ENCODE measurements at regions not wholly inside any gene's neighbourhood (a gene's known extent, or its start where the extent isn't known, plus 50 kb on each side); places are given as distances from the start of the nearest gene placed in this dataset.

GRCh38 chr15:60057554-60057953 lies 53.4 kb downstream of the FOXB1 start:
- DNase-seq, result no peak

DNA sequence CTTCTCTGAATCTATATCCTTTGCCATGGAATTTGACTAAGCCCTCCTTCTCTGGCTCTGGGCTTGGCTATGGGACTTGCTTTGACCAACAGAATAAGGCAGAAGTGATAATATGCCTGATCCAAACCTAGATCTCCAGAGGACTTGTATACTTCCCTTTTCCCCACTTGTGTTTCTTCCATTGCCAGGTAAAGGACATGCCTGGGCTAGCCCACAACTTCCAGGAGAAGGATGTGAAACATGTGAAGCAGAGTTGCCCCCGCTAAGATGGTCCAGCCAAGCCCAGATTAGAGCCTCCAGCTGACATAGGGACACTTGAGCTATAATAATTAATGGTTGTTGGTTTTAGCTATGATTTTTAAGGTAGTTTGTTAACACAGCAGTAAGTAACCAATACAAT lies 55.1 kb downstream of the FOXB1 start:
- DNase-seq, result no peak

DNA sequence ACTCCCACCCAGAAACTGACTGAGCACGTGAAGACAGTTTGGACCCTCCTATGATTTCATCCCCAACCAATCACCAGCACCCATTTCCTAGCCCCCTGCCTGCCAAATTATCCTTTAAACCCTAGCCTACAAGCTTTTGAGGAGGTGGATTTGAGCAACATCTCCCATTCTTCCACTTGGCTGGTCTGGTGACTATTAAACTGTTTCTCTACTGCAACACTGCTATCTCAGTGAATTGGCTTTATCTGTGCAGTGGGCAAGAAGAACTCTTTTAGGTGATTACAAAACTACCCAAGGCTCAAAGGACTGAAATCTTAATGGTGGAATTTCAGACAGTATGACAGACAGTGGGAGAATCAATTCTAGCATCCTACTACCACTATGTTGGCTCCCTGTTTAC lies 57.6 kb downstream of the FOXB1 start:
- DNase-seq, result no peak

GRCh38 chr15:60062826-60063225 lies 58.7 kb downstream of the FOXB1 start:
- no peak for DNase-seq

- DNase-seq, result no peak
Measured at GRCh38 chr15:60065951-60066350, 61.8 kb downstream of the FOXB1 start.

DNA sequence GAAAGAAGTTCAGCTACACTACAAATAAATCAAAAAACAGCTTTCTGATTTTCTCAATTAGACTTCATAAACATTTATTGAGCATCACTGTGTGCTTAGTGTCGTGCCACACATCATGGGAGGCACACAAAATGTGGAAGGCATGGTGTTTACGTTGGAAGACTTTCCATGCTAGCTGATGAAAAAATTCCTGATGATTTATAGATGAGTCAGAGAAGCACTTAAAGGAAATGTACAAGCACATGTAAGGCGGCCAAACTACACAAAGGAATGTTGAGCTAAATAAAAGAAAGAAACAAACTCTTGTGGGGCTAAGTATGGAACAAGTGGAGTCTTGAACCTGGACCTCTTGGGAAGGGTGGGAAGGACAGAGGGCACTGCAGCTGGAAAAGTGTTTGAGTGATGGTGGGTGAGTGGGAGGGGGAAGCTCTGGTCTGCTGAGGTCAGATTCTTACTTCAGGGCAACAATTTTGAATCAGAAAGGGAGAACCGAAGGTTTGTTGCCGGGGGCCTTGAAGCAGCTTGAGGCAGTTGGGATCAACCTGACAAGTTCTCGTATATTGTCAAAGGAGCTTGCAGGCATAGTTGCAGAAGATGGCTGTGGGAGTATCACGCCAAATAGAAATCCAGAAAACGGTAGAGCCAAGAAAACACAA lies 66.9 kb downstream of the FOXB1 start:
- DNase-seq, result no peak

DNA sequence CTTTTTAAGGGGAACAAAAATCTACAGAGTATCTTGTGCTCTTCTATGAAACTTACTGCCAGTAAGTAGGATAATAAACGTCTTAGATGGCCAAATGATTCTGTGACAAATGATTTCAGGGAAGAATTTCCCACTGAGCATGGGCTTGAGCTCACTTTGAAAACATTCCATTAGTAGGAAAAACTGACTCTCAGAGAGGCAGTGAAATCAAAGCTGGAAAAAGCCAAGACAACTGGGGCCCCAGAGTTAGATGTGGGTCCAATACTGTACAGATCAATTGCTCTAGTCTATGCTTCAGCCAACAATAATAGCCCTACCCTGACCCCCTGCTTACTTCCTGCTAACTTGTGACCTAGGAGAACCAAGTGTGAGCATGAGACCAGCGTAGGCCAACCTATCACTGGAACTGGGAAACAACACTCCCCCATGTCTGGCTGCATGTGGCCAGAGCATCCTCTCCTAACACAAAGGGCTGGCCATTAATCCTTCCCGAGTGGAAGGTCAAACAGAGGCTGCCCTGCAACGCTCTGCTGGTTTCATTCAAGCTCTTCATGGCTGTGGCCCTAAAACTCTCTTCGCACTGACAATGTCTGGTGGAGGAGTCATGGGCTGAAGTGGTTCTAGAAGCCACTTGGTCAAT lies 68.8 kb downstream of the FOXB1 start:
- DNase-seq, result no peak

- DNase-seq, result no peak
Measured at GRCh38 chr15:60073466-60073840, 69.3 kb downstream of the FOXB1 start.

DNA sequence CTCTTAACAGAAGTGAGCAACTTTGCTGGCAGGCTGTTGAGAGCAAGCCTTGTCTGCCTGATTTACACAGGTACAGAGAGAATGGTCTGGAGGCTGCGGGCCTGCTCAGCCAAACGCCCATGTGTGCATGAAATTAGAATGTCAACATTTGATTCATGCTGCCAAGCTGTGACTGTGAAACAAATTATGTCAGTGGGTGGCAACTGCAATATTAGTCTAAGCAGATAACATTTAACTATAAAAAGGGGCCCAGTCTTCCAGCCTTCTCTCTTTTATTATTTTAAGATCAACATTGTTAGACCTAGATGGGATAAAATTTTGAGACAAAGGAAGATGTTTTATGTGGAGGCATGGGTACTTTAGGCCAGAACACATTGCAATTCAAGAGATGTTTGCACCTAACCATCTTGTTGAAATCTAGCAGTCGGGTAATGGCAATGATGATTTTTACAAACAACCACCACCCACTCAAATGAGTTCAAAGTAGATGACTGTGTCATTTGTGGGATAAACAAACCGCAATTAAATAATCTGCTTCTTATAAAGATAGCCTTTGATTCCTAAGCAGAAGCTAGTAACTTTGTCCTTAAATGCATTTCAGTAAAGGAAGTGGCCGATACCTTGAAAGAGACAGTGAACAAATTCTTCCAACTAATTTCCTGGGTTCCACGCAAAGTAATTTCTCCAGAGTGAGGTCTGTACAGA lies 70.2 kb downstream of the FOXB1 start:
- DNase-seq, result no peak

GRCh38 chr15:60076045-60076444 lies 71.9 kb downstream of the FOXB1 start:
- no peak for DNase-seq

- DNase-seq, result no peak
Measured at GRCh38 chr15:60076582-60077276, 72.6 kb downstream of the FOXB1 start.

DNA sequence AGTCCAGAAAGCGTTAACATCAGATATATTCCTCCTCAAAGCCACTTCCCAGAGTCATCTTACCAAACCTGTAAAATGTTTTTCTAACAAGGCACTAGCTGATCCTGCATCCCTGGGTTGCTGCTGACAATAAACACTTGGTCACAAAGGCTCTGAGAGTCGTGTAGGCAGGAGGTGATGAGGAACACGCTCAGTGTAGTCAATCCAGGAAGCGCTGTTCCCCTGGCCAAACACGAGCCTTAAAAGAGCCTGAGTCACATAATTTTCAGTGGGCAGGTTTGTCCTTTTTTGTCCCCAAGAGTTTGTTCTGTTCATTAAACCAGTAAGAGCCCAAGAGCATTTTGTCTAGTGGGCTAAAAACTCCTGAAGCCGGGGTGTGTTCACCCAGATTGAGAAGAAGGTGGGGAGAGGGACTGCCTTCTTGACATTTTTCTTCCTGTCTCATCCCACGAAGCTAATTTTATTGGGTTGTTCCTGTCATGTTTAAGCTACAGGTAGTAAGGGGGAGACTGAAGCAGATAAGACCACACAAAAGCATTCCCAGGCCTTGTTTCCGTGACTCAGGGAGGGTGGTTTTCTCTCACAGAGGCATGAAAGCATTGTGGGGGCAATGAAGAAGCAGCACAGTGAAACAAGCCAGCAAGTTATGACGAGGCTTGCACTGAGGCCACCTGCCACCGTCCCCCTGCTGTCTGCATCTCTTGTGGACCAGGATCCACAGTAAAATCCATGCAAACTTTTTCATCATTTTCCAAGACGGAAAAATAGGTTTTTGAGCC lies 73.7 kb downstream of the FOXB1 start:
- DNase-seq, result no peak

DNA sequence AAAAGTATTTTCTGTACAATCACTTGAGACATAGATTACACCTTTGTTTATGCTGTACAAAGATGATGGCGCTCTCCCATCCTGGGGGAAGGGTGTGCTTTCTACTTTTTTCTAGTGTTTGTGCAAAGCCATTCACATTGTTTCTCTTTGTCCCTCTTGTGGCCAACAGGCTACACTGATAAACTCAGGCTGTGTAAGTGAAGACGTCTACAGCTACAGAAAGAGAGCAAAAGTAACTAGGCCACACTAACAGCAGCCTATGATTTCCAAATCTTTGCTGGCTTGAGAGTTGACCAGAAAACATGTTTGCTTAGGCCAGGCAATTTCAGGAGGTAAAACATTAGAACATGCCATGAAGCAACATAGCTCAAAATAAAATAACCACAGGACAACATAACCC lies 75.1 kb downstream of the FOXB1 start:
- no peak for DNase-seq

- DNase-seq, result no peak
Measured at GRCh38 chr15:60081976-60082375, 77.9 kb downstream of the FOXB1 start.

DNA sequence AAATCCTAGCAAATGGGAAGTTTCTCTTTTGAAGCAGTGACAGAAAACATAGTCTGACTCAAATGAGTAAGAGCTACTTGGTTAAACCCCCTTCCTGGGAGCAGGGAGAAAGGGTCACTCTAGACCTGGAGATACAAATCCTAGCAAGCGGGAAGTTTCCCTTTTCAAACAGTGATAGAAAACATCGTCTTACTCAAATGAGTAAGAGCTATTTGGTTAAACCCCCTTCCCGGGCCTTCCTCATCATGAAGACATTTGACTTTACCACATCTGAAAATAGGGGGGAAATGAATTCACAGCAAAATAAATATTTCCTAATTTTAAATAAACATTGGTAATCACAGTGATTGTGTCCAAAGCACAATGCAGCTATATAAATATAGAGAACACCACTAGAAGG lies 79.2 kb downstream of the FOXB1 start:
- DNase-seq, result no peak

DNA sequence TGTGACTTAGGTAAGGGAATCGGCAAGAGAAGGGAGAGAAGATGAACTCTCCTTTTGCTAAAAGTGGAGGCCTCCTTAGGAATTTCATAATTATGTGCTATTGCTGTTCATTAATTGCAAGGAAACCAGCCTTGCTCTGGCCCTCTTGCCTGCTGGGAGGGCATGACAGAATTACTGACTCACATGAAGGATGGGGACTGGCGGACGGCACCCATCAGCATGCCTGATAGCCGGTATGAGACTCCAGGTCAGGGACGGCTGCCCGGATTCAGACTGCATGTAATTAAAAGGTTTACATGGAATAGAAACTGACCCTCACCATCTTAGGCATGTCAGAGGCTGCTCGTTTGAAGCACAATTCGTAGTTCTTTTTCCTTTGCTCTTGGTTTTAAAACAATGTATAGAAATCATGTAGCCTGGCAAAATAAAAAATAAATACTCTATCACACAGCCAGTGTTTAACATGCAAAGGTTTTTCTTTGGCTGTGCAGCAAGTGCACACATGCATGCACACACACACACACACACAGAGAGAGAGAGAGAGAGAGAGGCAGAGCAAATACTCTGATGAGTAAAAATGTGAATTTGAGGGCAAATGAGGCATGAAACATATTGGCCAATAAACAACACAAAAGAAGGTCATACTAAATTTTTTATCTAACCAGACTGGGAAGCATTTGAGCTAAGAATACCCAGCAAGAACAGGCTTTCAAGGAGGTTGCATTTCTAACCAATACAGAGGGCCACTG lies 82.7 kb downstream of the FOXB1 start:
- DNase-seq, result no peak

GRCh38 chr15:60087561-60087960 lies 83.5 kb downstream of the FOXB1 start:
- no peak for DNase-seq

DNA sequence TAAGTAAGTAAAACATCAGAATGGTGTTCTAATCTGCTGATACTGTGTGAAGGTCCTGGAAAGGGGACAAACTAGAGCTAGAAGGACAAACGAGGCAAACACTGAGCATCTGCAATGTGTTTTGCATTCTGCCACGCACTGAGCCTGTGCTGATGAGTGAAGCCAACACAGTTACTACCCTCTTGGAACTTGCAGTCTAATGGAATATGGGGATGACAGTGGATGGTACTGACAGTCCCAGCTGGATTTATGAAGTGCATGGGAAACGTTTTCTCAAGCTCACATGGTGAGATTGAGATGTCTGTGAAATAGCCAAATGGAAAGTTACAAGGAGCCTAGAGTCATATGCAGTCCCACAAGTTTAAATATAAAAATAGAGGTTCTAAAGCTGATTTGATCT lies 86.6 kb downstream of the FOXB1 start:
- no peak for DNase-seq

DNA sequence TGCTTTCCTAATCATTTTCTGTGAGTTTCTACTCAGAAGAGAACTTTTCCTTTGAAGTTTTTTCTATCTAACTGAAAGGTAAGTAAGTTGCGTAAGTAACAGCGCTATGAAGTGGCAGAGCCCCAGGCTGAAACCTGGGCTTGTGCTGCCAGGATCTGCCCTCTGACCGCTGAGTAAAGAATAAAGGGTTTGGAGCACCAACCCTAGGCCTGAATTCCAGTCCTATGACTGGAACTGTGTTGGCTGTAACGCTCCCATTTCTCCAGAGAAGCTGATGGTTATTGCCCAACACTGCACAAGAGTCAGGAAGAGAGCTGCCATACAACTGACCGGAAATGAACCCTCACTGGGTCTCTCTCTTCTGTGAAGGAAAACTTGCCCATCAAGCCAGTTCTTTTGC lies 87.0 kb downstream of the FOXB1 start:
- no peak for DNase-seq

GRCh38 chr15:60091911-60092310 lies 87.8 kb downstream of the FOXB1 start:
- no peak for DNase-seq

DNA sequence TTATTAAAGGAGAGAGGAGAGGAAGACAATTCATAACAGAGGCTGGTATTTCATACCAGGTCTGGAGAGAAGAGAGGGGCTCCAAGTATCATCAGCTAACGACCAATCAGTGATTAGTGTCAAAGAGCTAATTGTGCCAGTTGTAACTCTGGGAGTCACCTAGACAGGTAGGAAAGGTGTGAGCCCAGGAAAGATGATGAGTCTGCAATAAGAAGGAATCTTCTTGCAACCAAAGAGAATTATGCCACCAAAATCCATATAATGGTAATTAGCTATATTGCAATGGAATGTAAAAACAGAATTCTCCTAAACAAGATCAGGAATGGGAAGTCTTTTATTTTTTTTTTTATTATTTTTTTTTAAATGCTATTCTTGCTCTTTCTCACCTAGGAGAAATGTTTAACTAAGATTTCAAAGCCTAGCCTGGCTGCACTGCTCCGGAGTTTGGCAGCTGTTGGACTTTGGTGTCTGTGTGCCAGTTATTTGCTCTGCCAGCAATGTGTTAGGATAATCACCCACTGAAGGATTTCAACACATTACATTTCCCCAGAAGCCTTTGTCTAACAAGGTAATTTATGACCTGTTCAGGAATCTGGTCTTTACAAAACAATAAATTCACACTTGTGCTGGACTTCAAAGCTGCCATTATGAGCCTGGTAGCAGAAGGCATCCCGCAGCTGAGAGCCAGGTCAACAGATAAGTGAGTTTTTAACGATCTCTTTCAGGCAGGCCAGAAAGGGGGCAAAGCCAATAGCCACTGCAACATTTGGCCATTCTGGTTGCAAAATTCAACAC lies 89.4 kb downstream of the FOXB1 start:
- DNase-seq, result no peak

Data from NCI-H524 (cell line).